Psoas muscle (tissue), 7 donors: ENCODE measurements at regions not wholly inside any gene's neighbourhood (a gene's known extent, or its start where the extent isn't known, plus 50 kb on each side); places are given as distances from the start of the nearest gene placed in this dataset.

Experiments used
- ATAC-seq, 4 donors: fragments of 200-7000 bp; cut with Tn5 transposase; one replicate each; pipeline ENCODE4 v1.9.1; 2020; ENCODE audit warnings: moderate library complexity in 3 of 4, mild to moderate bottlenecking in 2 of 4
- DNase-seq, 2 donors: peaks; one replicate each; pipeline ENCODE4 v3.0.0-alpha.2; 2020
- H3K27ac ChIP-seq: fragments of 200-600 bp; one replicate; pipeline ENCODE4 v1.8.0; 2022
- H3K27me3 ChIP-seq, 3 donors: fragments of 200-600 bp in 1 of 3; one replicate each; pipeline versions ENCODE4 v1.6.1 to v1.8.0; 2013 to 2022; ENCODE audit warnings: low read length in 2 of 3, mild to moderate bottlenecking in 2 of 3, moderate library complexity in 1 of 3; ENCODE audit not compliant: insufficient read depth in 3 of 3
- H3K36me3 ChIP-seq, 2 donors: fragments of 200-600 bp in 1 of 2; one replicate each; pipeline versions ENCODE4 v1.6.1 to v1.8.0; 2013 to 2022; ENCODE audit warnings: low read depth in 1 of 2, mild to moderate bottlenecking in 1 of 2, moderate library complexity in 1 of 2; ENCODE audit not compliant: insufficient read depth in 1 of 2
- H3K4me1 ChIP-seq: fragments of 200-600 bp; one replicate; pipeline ENCODE4 v1.8.0; 2022
- H3K4me3 ChIP-seq: fragments of 200-600 bp; one replicate; pipeline ENCODE4 v1.8.0; 2022; ENCODE audit warnings: mild to moderate bottlenecking
- H3K9me3 ChIP-seq: fragments of 200-600 bp; one replicate; pipeline ENCODE4 v1.8.0; 2022
- CTCF ChIP-seq: fragments of 200-600 bp; IDR thresholded peaks from one replicate; pipeline ENCODE4 v1.8.0; 2022; ENCODE audit warnings: antibody characterized with exemption
- WGBS, 3 donors: extraction: QIAGEN DNeasy Blood & Tissue Kit; methylation state at CpG; one replicate each; pipeline versions ENCODE4 v1.1.6 to v1.1.7; 2013; 5-methylcytosine and 5-hydroxymethylcytosine counted together
- intact Hi-C, 2 donors: fragments of 100-400 bp; cut with DNase I; formaldehyde crosslinking; loops; one replicate each; pipeline versions ENCODE4 v1.11.0 to v1.14.2; 2022
- donor health status: healthy with polysubstance abuse.
- donor health status: DM: no; HTN: no; CAD: no; lungs with moderate emphysema.
- donor health status: Bipolar disorder and iron deficiency.
- donor health status: healthy.
- donor health status: DM: yes; HTN: yes; CAD: no.
- donor health status: DM: no; HTN: no; CAD: no.
- donor health status: DM: yes; HTN: yes; CAD: no.

DNA sequence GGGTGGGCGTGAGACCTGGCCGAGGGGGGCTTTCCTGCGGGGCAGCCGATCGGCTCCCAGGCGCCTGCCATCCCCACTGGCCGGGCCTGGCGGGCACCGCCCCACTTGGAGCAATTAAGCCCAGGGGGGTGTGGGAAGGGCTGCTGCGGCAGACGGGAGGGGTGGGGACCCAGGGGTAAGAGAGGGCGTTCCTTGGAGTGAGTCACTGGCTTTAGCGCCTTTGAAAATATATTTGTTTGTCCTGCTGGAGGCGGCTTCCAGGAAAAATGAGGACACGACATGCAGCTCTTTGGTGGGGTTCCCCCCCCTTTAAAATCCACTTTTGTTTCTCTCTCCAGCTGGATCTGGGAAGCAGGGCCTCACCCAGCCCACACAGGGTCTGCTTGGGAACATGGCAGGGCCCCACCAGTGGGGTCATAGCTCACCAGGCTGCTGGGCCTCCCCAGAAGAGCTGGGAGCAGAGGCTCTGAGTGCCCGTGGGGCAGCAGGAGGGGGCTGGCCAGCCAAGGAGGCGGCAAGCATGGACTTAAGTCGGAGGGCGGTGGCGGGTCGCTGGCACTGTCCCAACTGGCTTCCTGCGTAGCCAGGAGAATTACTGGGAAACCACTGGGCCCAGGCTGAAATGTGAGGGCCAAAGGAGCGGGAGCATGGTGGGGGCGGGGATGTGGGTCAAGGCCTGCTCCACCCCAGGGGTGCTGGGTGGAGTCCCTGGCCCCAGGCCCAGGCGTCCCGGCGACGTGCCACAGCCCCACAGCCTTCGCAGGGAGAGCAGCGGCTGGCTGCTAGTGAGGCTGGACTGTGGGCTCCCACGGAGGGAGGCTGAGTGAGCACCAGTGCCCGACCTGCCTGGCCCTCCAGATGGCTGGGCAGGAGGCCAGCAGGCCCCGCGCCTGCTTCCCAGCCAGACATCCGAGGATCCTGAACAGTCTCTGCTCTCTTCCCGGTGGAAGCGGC is 128.0 kb downstream of the RFLNA start:
- Histone ChIP-seq H3K27me3 (no peaks in the 10 kb centered on the region), H3K9me3 (no peaks in the 10 kb centered on the region), H3K36me3 (peaks cover 0 to 56% of the 10 kb centered on the region in 2 donors), H3K4me1 (peaks cover 28% of the 10 kb centered on the region), H3K27ac (peak overlapping the region; percentile 77), H3K4me3 (peak overlapping the region; percentile 5)
- WGBS, 3 donors, result 20 to 28% (median 25%) methylated on average over 30 to 37 of the region's 37 CpGs
- DNase-seq (peak; percentile 94 to 95), ATAC-seq (peak; percentile 73 to 81 (median 77))
- no peak for TF ChIP-seq CTCF
- intact Hi-C loops, result no loop called here

DNA sequence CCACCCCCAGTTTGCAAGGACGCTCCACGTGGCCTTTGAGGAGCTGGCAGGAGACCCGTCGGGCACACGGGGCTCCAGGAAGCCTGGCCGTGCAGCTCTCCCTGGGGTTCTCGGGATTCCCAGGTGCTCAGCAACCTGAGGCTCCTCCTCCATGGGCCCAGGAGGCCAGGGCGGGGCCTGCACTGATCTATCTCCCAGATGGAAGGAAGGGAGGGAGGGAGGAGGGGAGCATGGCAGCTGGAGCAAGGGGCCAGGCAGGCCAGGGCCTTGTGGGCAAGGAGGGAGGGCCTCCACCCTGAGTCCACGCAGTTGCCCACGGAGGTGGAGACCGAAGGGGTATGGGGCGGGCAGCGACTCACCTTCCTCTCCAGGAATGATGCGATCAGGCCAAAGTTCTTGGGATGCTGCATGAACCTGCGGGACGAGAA is 127.3 kb downstream of the RFLNA start:
- intact Hi-C loops, result no loop called here
- Histone ChIP-seq H3K36me3 (peaks cover 0 to 63% of the 10 kb centered on the region in 2 donors), H3K4me1 (peaks cover 25% of the 10 kb centered on the region), H3K4me3 (no peak overlapping the region), H3K9me3 (no peaks in the 10 kb centered on the region), H3K27ac (peak overlapping the region; percentile 77), H3K27me3 (no peaks in the 10 kb centered on the region)
- peak in 1 of 2 donors; percentile 74 for DNase-seq
- no peak for TF ChIP-seq CTCF
- 49 to 66% (median 54%) methylated on average over 14 to 16 of the region's 16 CpGs for WGBS, 3 donors
- peak; percentile 8 to 33 (median 20) for ATAC-seq

DNA sequence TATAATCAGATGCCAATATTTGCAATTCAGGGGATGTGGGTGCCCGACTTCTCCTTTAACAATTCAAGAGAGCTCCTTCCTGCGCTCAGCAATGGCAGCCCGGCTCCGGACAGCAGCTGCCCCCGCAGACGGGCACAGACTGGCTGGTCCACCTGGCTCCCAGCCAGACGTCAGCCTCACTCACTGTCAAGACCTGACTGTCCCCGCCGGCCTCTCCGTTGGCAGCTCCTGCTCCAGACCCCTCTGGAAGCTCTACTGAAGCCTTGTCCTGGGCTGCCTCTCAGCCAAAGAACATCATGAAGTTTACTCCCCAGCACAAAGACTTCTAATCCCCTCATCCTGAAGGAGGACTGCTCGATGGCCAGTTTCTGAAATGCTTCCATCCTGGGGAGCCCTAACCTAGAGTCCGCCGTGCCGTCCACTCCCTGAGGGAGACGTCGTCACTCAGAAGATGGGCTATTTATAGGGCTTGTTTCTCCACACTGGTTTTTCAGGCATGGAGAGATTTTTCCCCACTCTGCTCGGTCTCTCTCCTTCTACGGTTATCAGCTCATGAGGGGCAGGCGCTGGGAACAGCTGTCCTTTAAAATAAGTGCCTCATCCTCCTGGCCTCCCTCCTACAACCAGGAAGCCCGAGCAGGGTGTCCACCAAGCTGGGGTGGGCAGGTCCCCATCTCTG is 126.2 kb downstream of the RFLNA start:
- TF ChIP-seq CTCF, result no peak
- Histone ChIP-seq H3K36me3 (peaks cover 0 to 58% of the 10 kb centered on the region in 2 donors), H3K4me3 (no peak overlapping the region), H3K27me3 (no peaks in the 10 kb centered on the region), H3K9me3 (no peaks in the 10 kb centered on the region), H3K27ac (peak overlapping the region; percentile 77), H3K4me1 (peaks cover 19% of the 10 kb centered on the region)
- DNase-seq, result no peak
- intact Hi-C loops, result no loop called here
- peak in 2 of 4 donors; percentile 4 to 20 for ATAC-seq
- WGBS, 3 donors, result 51 to 75% (median 57%) methylated on average over 17 to 20 of the region's 20 CpGs

DNA sequence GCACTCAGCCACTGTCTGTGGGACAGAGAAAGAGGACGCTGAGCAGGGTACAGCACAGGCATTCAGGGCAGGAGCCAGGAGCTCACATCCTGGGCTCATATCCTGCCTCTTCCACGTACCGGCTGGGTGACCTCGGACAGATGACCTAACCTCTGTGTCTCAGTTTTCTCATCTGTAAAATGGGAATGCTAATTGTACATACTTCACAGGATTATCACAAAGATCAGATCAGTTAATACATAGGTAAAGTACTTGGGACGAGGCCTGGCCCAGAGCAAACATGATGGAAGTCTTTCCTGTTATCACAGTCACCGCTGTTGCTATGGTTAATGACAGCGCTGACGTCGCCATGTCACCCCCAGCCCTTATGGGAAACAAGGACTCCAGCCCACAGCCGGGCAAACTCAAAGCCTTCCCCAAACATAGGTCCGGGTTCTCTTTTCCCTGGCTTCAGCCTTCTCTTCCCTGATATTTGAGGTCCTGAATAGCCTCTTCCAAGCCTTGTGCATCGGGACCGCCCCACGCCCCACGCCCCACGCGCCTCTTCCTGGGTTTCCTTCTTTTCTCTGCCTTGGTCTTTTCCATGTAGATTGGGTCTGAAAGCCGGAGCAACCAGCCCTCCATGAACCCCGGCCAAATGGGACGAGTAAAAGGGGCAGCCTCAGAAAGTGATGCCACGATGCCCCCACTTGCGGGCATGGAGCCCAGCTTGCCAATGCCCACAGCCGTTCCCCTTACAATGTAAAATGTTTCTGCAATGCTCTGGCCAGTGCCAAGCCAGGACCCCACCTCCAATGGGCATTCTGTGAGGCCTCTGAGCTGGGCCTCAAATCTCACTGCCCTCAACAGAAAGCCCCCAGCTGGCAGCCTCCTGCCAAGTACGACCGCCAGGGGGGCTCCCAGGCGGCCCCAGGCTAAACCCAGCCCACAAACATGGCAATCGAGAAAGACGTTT is 125.4 kb downstream of the RFLNA start:
- intact Hi-C loops, result no loop called here
- Histone ChIP-seq H3K27me3 (no peaks in the 10 kb centered on the region), H3K9me3 (no peaks in the 10 kb centered on the region), H3K4me1 (peaks cover 19% of the 10 kb centered on the region), H3K36me3 (peaks cover 0 to 50% of the 10 kb centered on the region in 2 donors), H3K27ac (no peak overlapping the region), H3K4me3 (no peak overlapping the region)
- ATAC-seq, result no peak
- 85 to 91% (median 90%) methylated on average over 28 of the region's 28 CpGs for WGBS, 3 donors
- DNase-seq, result no peak
- no peak for TF ChIP-seq CTCF
